ENCODE measurements at regions not wholly inside any gene's neighbourhood (a gene's known extent, or its start where the extent isn't known, plus 50 kb on each side); places are given as distances from the start of the nearest gene placed in this dataset.

DNA sequence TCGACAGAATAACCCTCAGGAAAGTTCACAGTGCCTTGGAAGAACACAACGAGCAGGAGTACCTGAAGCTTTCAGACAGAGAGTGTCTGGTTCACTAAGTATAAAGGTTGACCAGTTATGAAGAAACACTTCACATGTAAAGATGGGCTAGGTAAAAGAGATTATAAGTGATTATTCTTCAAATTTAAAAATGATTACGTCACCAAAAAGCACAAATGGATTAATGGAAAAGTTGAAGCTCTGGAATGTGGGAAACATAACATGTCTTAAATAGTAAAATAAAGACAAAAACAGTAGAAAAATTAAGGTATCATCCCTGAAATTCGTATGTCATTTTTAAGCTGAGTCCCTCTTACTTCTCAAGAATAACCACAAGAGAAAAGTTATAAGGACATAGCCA lies 643.9 kb upstream of the KLF12 start:
- TF ChIP-seq POLR2A (IDR thresholded peaks at IDR 0.05; ENCODE audit: low read depth, low read length) = no peak
- no peak for TF ChIP-seq POLR2AphosphoS5 (IDR thresholded peaks at IDR 0.05; ENCODE audit: low read depth, low read length)
- no peak for TF ChIP-seq TAF1 (IDR thresholded peaks at IDR 0.05; ENCODE audit: borderline replicate concordance, low read depth, low read length)

Data from GM12892 (cell line).